Upper lobe of left lung (tissue), 6 donors: ENCODE measurements at regions not wholly inside any gene's neighbourhood (a gene's known extent, or its start where the extent isn't known, plus 50 kb on each side); places are given as distances from the start of the nearest gene placed in this dataset.

Experiments
- ATAC-seq, 2 donors: fragments of 200-7000 bp; cut with Tn5 transposase; one replicate each; pipeline ENCODE4 v1.9.1; 2022; ENCODE audit warnings: mild to moderate bottlenecking in 2 of 2, moderate library complexity in 2 of 2; ENCODE audit not compliant: low FRiP score in 2 of 2
- DNase-seq, 2 donors: peaks; one replicate each; pipeline ENCODE4 v3.0.0-alpha.2; 2019 to 2020
- H3K27ac ChIP-seq, 4 donors: fragments of 200-600 bp; sonication (generic); one replicate each; pipeline ENCODE4 v1.5.1; 2016 to 2019
- H3K27me3 ChIP-seq, 4 donors: fragments of 200-600 bp; sonication (generic); one replicate each; pipeline ENCODE4 v1.5.1; 2017 to 2019
- H3K36me3 ChIP-seq, 4 donors: fragments of 200-600 bp; sonication (generic); one replicate each; pipeline ENCODE4 v1.5.1; 2016 to 2019
- H3K4me1 ChIP-seq, 4 donors: fragments of 200-600 bp; sonication (generic); one replicate each; pipeline ENCODE4 v1.5.1; 2018 to 2019
- H3K4me3 ChIP-seq, 4 donors: fragments of 200-600 bp; sonication (generic); one replicate each; pipeline ENCODE4 v1.5.1; 2017 to 2019; ENCODE audit warnings: mild to moderate bottlenecking in 2 of 4, moderate library complexity in 1 of 4
- H3K9me3 ChIP-seq, 4 donors: fragments of 200-600 bp; sonication (generic); one replicate each; pipeline ENCODE4 v1.5.1; 2018 to 2019
- EP300 ChIP-seq, 4 donors: sonication (generic); formaldehyde crosslinking; IDR thresholded peaks; one replicate each; pipeline ENCODE4 v1.5.1; 2017; ENCODE audit warnings: antibody characterized with exemption in 4 of 4, control low read depth in 2 of 4
- POLR2A ChIP-seq, 4 donors: fragments of 450-650 bp; IDR thresholded peaks; one replicate each; pipeline ENCODE4 v1.5.1; 2016 to 2017; ENCODE audit warnings: antibody characterized with exemption in 4 of 4, mild to moderate bottlenecking in 2 of 4
- POLR2AphosphoS5 ChIP-seq, 2 donors: sonication (generic); formaldehyde crosslinking; IDR thresholded peaks; one replicate each; pipeline ENCODE4 v1.5.1; 2017; ENCODE audit warnings: antibody characterized with exemption in 2 of 2
- WGBS, 2 donors: methylation state at CpG; one replicate each; pipeline ENCODE4 v1.1.5; 2017 to 2018; 5-methylcytosine and 5-hydroxymethylcytosine counted together
- TF ChIP-seq, protein P1 (sequence below), 6 experiments: fragments of 450-650 bp in 4 of 6; fragments of 200-600 bp in 2 of 6; sonication (generic) in 2 of 6; IDR thresholded peaks; one replicate each; pipeline ENCODE4 v1.5.1; 2016 to 2019; ENCODE audit warnings: antibody characterized with exemption in 6 of 6
- donor health status: DM: no; HTN: no; CAD: no; lungs with moderate emphysema.
- donor health status: DM: no; HTN: yes; CAD: no; lungs with severe emphysema.

GRCh38 chr15:81749716-81750375, 296.0 kb downstream of the MEX3B start:
- DNase-seq, result peak in 1 of 2 donors; percentile 50
- no peaks in the 10 kb centered on the region for H3K27me3 ChIP-seq
- no peak for ATAC-seq
- no peaks in the 10 kb centered on the region for H3K36me3 ChIP-seq
- H3K4me1 ChIP-seq, result peaks cover 0 to 9% (median 4%) of the 10 kb centered on the region in 4 donors
- no peaks in the 10 kb centered on the region for H3K9me3 ChIP-seq
- H3K4me3 ChIP-seq, result no peak overlapping the region
- WGBS, 2 donors, result 37 to 58% methylated on average over 15 to 26 of the region's 26 CpGs
- no peak overlapping the region for H3K27ac ChIP-seq
- TF ChIP-seq POLR2AphosphoS5 (IDR thresholded peaks at IDR 0.05) (no peak), EP300 (IDR thresholded peaks at IDR 0.05) (no peak), POLR2A (IDR thresholded peaks at IDR 0.05) (no peak)
- TF ChIP-seq, protein P1, sequence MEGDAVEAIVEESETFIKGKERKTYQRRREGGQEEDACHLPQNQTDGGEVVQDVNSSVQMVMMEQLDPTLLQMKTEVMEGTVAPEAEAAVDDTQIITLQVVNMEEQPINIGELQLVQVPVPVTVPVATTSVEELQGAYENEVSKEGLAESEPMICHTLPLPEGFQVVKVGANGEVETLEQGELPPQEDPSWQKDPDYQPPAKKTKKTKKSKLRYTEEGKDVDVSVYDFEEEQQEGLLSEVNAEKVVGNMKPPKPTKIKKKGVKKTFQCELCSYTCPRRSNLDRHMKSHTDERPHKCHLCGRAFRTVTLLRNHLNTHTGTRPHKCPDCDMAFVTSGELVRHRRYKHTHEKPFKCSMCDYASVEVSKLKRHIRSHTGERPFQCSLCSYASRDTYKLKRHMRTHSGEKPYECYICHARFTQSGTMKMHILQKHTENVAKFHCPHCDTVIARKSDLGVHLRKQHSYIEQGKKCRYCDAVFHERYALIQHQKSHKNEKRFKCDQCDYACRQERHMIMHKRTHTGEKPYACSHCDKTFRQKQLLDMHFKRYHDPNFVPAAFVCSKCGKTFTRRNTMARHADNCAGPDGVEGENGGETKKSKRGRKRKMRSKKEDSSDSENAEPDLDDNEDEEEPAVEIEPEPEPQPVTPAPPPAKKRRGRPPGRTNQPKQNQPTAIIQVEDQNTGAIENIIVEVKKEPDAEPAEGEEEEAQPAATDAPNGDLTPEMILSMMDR (IDR thresholded peaks at IDR 0.05), result no peak

DNA sequence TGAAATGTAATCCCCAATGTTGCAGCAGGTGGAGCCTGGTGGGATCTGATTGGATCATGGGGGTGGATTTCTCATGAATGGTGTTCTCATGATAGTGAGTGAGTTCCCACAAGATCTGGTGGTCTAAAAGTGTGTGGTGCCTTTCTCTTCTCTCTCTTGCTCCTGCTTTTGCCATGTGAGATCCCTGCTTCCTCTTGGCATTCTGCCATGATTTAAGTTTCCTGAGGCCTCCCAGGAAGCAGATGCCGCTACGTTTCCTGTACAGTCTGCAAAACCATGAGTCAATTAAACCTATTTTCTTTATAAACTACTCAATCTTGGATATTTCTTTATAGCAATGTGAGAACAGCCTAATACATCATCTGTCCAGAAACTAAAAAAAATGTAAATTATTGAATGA, 298.3 kb downstream of the MEX3B start:
- Histone ChIP-seq H3K27ac (no peak overlapping the region), H3K4me3 (no peak overlapping the region), H3K36me3 (no peaks in the 10 kb centered on the region), H3K9me3 (no peaks in the 10 kb centered on the region), H3K4me1 (peaks cover 0 to 6% (median 2%) of the 10 kb centered on the region in 4 donors), H3K27me3 (no peaks in the 10 kb centered on the region)
- ATAC-seq, result no peak
- 37 to 47% methylated on average over 2 of the region's 2 CpGs for WGBS, 2 donors
- DNase-seq, result no peak
- TF ChIP-seq EP300 (IDR thresholded peaks at IDR 0.05) (no peak), POLR2A (IDR thresholded peaks at IDR 0.05) (no peak), POLR2AphosphoS5 (IDR thresholded peaks at IDR 0.05) (no peak)
- TF ChIP-seq, protein P1 (IDR thresholded peaks at IDR 0.05), result no peak

DNA sequence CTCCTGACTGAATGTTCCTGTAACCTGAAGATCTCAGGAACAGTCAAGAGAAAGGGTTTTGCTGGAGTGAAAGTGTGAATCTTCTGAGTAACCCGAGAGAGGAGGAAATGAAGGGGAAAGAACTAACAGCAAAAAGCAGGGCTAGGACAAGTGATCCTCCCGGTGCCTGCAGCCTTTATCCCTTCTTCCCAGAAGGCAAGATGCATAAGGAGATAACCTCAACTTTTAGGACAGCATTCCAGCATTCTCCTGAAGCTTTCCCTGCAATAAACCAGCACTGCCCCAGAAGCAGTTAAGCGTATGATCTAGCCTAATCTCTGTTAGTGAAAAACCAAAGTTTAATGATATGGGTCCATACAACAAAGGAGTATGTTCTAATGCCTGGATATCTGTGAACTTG, 298.8 kb downstream of the MEX3B start:
- WGBS, 2 donors, result 66 to 67% methylated on average over 3 of the region's 3 CpGs
- Histone ChIP-seq H3K9me3 (no peaks in the 10 kb centered on the region), H3K36me3 (no peaks in the 10 kb centered on the region), H3K27me3 (no peaks in the 10 kb centered on the region), H3K27ac (no peak overlapping the region), H3K4me1 (peaks cover 0 to 1% (median under 1%) of the 10 kb centered on the region in 4 donors), H3K4me3 (no peak overlapping the region)
- ATAC-seq (no peak), DNase-seq (no peak)
- no peak for TF ChIP-seq POLR2AphosphoS5 (IDR thresholded peaks at IDR 0.05)
- TF ChIP-seq, protein P1 (IDR thresholded peaks at IDR 0.05), result no peak
- TF ChIP-seq EP300 (IDR thresholded peaks at IDR 0.05), result no peak
- TF ChIP-seq POLR2A (IDR thresholded peaks at IDR 0.05), result no peak

DNA sequence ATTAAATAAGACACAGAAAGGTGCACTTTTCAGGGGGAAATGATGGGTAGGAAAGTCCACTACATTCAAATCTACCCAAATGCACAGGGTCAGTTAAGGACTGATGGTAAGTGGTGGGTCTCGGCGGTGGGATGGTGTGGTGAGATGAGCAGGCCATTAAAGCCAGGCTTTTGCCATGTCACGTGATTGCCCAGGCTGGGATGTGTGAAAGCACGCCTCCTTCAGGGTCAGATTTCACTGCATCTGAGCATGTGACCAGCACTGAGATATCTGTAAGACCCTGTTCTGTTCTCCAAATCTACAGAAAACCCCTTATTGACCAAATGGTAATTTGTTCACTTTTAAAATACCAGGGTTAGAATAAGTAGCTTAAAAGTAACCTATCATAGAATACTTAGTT, 301.5 kb downstream of the MEX3B start:
- Histone ChIP-seq H3K27ac (no peak overlapping the region), H3K27me3 (no peaks in the 10 kb centered on the region), H3K4me1 (no peaks in the 10 kb centered on the region), H3K4me3 (no peak overlapping the region), H3K36me3 (no peaks in the 10 kb centered on the region), H3K9me3 (no peaks in the 10 kb centered on the region)
- TF ChIP-seq EP300 (IDR thresholded peaks at IDR 0.05) (no peak), POLR2A (IDR thresholded peaks at IDR 0.05) (no peak), POLR2AphosphoS5 (IDR thresholded peaks at IDR 0.05) (no peak)
- TF ChIP-seq, protein P1 (IDR thresholded peaks at IDR 0.05), result no peak
- DNase-seq (no peak), ATAC-seq (no peak)
- 85 to 92% methylated on average over 4 of the region's 4 CpGs for WGBS, 2 donors

DNA sequence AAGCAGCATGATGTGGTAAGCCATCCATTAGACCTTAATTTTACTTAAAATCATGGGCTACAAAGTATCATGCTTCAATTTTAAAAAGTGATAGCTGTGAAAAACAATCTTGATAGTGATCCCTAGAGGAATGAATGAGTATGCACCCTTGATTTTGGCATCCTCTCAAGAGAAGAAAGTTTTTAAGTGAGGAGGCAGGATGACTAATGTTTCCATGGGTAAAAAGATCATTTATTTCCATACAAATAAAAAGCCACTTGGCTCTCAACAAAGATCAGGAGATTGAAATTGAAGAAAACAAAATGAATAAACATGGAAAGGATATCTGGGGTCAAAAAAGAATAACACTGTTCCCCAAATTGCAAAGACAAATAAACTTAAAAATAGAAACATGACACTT, 305.4 kb downstream of the MEX3B start:
- DNase-seq, result no peak
- H3K9me3 ChIP-seq, result no peaks in the 10 kb centered on the region
- H3K36me3 ChIP-seq, result no peaks in the 10 kb centered on the region
- no peak for TF ChIP-seq EP300 (IDR thresholded peaks at IDR 0.05)
- no peak for TF ChIP-seq POLR2AphosphoS5 (IDR thresholded peaks at IDR 0.05)
- TF ChIP-seq POLR2A (IDR thresholded peaks at IDR 0.05), result no peak
- TF ChIP-seq, protein P1 (IDR thresholded peaks at IDR 0.05), result no peak
- H3K27me3 ChIP-seq, result no peaks in the 10 kb centered on the region
- no peak overlapping the region for H3K4me3 ChIP-seq
- no peaks in the 10 kb centered on the region for H3K4me1 ChIP-seq
- no peak overlapping the region for H3K27ac ChIP-seq
- no peak for ATAC-seq
